Endothelial cell of umbilical vein (primary cell): ENCODE measurements at regions not wholly inside any gene's neighbourhood (a gene's known extent, or its start where the extent isn't known, plus 50 kb on each side); places are given as distances from the start of the nearest gene placed in this dataset.

Experiments used
- BruUV-seq: library from RNA; stranded (reverse); fragments of 400-500 nt; replicated peaks from 2 replicates; lab custom pipeline; 2021; lab: Mats Ljungman, UMichigan
- CTCF ChIA-PET: fragments of 300-600, 350-600 bp; sonication (Branson Sonifier 250); formaldehyde crosslinking; loops from one replicate; lab custom pipeline; 2021; ENCODE audit warnings: antibody characterized with exemption, inconsistent platforms; lab: Charles Lee
- POLR2A ChIA-PET: fragments of 300-600, 350-600 bp; sonication (Branson Sonifier 250); formaldehyde crosslinking; loops from one replicate; lab custom pipeline; 2021; ENCODE audit warnings: antibody characterized with exemption, inconsistent platforms; lab: Charles Lee
- DNase-seq: peaks from one replicate; pipeline ENCODE4 v3.0.0-alpha.2; 2011; ENCODE audit warnings: low read depth, low spot score
- FAIRE-seq: peaks from 2 replicates; lab custom pipeline; 2011; peaks lifted over from hg19 to GRCh38; lab: Jason Lieb, UNC
- H2AFZ ChIP-seq: 2 replicates; pipeline ENCODE4 v1.6.0; 2012; ENCODE audit warnings: low read depth, low read length, control low read depth, inconsistent platforms
- H3K27ac ChIP-seq: 2 replicates; pipeline ENCODE4 v1.5.1; 2011; ENCODE audit warnings: low read depth, mild to moderate bottlenecking, control low read depth, low read length, moderate library complexity; ENCODE audit not compliant: insufficient read depth
- H3K27me3 ChIP-seq, 2 experiments: 2 replicates each; pipeline versions ENCODE4 v1.6.0 to v1.6.1; 2011; ENCODE audit warnings: low read length in 2 of 2, mixed read lengths in 1 of 2; ENCODE audit not compliant: control insufficient read depth in 2 of 2, insufficient read depth in 2 of 2
- H3K36me3 ChIP-seq, 2 experiments: 2 replicates in 1 of 2; 3 replicates in 1 of 2; pipeline ENCODE4 v1.5.1; 2011; ENCODE audit warnings: low read length in 2 of 2, mild to moderate bottlenecking in 1 of 2, moderate library complexity in 1 of 2; ENCODE audit not compliant: control insufficient read depth in 2 of 2, insufficient read depth in 2 of 2; ENCODE audit errors: extremely low read depth in 1 of 2
- H3K4me1 ChIP-seq: 3 replicates; pipeline ENCODE4 v1.5.1; 2011; ENCODE audit warnings: mild to moderate bottlenecking, low read length; ENCODE audit not compliant: control insufficient read depth, insufficient read depth; ENCODE audit errors: extremely low read depth
- H3K4me2 ChIP-seq: 2 replicates; pipeline ENCODE4 v1.6.1; 2011; ENCODE audit warnings: low read length, control low read depth, mixed read lengths; ENCODE audit not compliant: insufficient read depth
- H3K4me3 ChIP-seq, 3 experiments: fragments of 200-600 bp in 1 of 3; sonication (generic), shearing (Covaris generic) in 1 of 3; replicated peaks in 1 of 3; 2 replicates each; pipeline ENCODE4 v1.5.1; 2011 to 2016; ENCODE audit warnings: control low read depth in 3 of 3, low read length in 3 of 3, mild to moderate bottlenecking in 2 of 3, inconsistent platforms in 1 of 3, low read depth in 1 of 3, moderate library complexity in 1 of 3; ENCODE audit not compliant: insufficient read depth in 1 of 3
- H3K79me2 ChIP-seq: 2 replicates; pipeline ENCODE4 v1.6.0; 2012; ENCODE audit warnings: low read length, inconsistent platforms; ENCODE audit not compliant: control insufficient read depth, insufficient read depth
- H3K9ac ChIP-seq: replicated peaks from 2 replicates; pipeline ENCODE3; 2011; ENCODE audit warnings: low read length, control low read depth; ENCODE audit not compliant: insufficient read depth; ENCODE audit errors: extremely low read depth
- H3K9me1 ChIP-seq: replicated peaks from 3 replicates; pipeline ENCODE4 v1.6.0; 2011; ENCODE audit warnings: mild to moderate bottlenecking, low read length; ENCODE audit not compliant: control insufficient read depth, insufficient read depth; ENCODE audit errors: extremely low read depth
- H3K9me3 ChIP-seq: replicated peaks from 2 replicates; pipeline ENCODE4 v1.5.1; 2012; ENCODE audit warnings: low read length, inconsistent platforms; ENCODE audit not compliant: control insufficient read depth, insufficient read depth
- H4K20me1 ChIP-seq: replicated peaks from 2 replicates; pipeline ENCODE3; 2011; ENCODE audit warnings: mild to moderate bottlenecking, low read length; ENCODE audit not compliant: control insufficient read depth, insufficient read depth; ENCODE audit errors: extremely low read depth
- FOS ChIP-seq: IDR thresholded peaks from 2 replicates; pipeline ENCODE4 v1.6.1; 2011; ENCODE audit warnings: mild to moderate bottlenecking, low read length, moderate library complexity, borderline replicate concordance; ENCODE audit not compliant: insufficient read depth
- GATA2 ChIP-seq: IDR thresholded peaks from 2 replicates; pipeline ENCODE4 v1.7.0; 2011; ENCODE audit warnings: low read depth, mild to moderate bottlenecking, moderate library complexity, mixed read lengths, low read length; ENCODE audit not compliant: insufficient read length, insufficient read depth
- MYC ChIP-seq: IDR thresholded peaks from one replicate; pipeline ENCODE4 v1.6.1; 2011; ENCODE audit warnings: mild to moderate bottlenecking, low read depth, low read length
- POLR2A ChIP-seq: IDR thresholded peaks from 2 replicates; pipeline ENCODE4 v1.6.1; 2012; ENCODE audit warnings: low read depth, mild to moderate bottlenecking, control low read depth, low read length
- dilution Hi-C: fragments of 300-500 bp; cut with MboI; formaldehyde crosslinking; loops from one replicate; pipeline ENCODE4 v1.15.0; 2019; ENCODE audit warnings: low sequenced_read_pairs; ENCODE audit not compliant: extremely low pct_ligation_motif_present
- intact Hi-C: fragments of 100-400 bp; cut with micrococcal nuclease; formaldehyde crosslinking; loops from one replicate; pipeline ENCODE4 v1.10.0; 2022
- TF ChIP-seq, protein P1 (sequence below), 2 donors: IDR thresholded peaks; 1 replicate in 1 of 2; 2 replicates in 1 of 2; pipeline ENCODE4 v1.5.1; 2011; ENCODE audit warnings: low read length in 2 of 2, mild to moderate bottlenecking in 2 of 2, moderate library complexity in 2 of 2, control low read depth in 1 of 2, inconsistent platforms in 1 of 2, low read depth in 1 of 2; ENCODE audit not compliant: insufficient read depth in 1 of 2; ENCODE audit errors: extremely low read depth in 1 of 2
- TF ChIP-seq, protein P2 (sequence below): IDR thresholded peaks from 2 replicates; pipeline ENCODE4 v1.6.1; 2011; ENCODE audit not compliant: insufficient read depth, insufficient read length

DNA sequence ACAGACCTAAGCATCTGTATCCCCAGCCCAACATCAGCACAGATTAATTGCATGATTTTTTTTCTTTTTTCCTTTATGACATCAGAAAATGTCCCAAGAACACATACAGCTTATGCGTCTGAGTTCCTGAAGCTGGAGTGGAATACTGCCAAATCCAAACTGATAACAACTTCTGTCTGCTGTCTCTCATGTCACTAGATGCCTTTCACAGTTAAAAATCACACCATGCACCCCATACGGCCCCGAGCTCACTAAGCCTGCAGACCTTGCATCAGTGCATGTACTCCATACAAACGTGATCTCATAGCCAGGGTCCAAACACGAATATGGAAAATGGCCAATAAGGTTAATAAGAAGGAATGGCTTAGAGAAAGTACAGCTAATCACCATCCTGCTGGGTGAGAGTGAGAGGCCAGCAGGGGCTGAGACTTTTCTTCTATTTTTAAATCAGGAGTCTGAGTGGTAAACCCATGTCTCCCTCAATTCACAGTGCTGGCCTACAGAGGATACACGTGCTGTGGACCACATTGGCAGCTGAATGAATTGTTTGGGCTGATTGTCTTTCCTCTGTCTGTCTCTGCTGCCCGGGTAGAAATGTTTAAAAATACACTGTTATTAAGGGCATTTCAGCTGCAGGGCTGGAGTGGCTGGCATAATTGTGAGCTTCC is 350.6 kb upstream of the RAG2 start:
- Histone ChIP-seq H3K27me3 (no peaks in the 10 kb centered on the region), H3K9me1 (no peaks in the 10 kb centered on the region), H3K36me3 (no peaks in the 10 kb centered on the region), H3K4me2 (no peak overlapping the region), H3K4me3 (no peak overlapping the region), H2AFZ (no peak overlapping the region), H4K20me1 (no peaks in the 10 kb centered on the region), H3K9ac (no peak overlapping the region), H3K9me3 (no peaks in the 10 kb centered on the region), H3K4me1 (no peaks in the 10 kb centered on the region), H3K79me2 (no peaks in the 10 kb centered on the region), H3K27ac (no peak overlapping the region)
- POLR2A ChIA-PET: no interaction called here
- no TSS peak for BruUV-seq
- DNase-seq: no peak
- CTCF ChIA-PET: interaction anchor here (1.5 kb wide), 1 partner anchor 10 kb away, joined by 3 read pairs; no protein-coding TSS in a partner anchor
- intact Hi-C loops: no loop called here
- dilution Hi-C loops: no loop called here
- FAIRE-seq: no peak
- TF ChIP-seq POLR2A (no peak), GATA2 (no peak), MYC (no peak), FOS (no peak)
- TF ChIP-seq, protein P1, sequence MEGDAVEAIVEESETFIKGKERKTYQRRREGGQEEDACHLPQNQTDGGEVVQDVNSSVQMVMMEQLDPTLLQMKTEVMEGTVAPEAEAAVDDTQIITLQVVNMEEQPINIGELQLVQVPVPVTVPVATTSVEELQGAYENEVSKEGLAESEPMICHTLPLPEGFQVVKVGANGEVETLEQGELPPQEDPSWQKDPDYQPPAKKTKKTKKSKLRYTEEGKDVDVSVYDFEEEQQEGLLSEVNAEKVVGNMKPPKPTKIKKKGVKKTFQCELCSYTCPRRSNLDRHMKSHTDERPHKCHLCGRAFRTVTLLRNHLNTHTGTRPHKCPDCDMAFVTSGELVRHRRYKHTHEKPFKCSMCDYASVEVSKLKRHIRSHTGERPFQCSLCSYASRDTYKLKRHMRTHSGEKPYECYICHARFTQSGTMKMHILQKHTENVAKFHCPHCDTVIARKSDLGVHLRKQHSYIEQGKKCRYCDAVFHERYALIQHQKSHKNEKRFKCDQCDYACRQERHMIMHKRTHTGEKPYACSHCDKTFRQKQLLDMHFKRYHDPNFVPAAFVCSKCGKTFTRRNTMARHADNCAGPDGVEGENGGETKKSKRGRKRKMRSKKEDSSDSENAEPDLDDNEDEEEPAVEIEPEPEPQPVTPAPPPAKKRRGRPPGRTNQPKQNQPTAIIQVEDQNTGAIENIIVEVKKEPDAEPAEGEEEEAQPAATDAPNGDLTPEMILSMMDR (IDR thresholded peaks at IDR 0.05; ENCODE audit: extremely low read depth in 1 of 2, insufficient read depth in 1 of 2, low read depth in 1 of 2, low read length in 2 of 2): no peak
- TF ChIP-seq, protein P2, sequence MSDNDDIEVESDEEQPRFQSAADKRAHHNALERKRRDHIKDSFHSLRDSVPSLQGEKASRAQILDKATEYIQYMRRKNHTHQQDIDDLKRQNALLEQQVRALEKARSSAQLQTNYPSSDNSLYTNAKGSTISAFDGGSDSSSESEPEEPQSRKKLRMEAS: no peak
